B cell (primary cell): ENCODE measurements at regions not wholly inside any gene's neighbourhood (a gene's known extent, or its start where the extent isn't known, plus 50 kb on each side); places are given as distances from the start of the nearest gene placed in this dataset.

ENCODE experiments used
- ATAC-seq: fragments of 200-7000 bp; cut with Tn5 transposase; one replicate; pipeline ENCODE4 v1.10.0; 2021; ENCODE audit warnings: low read depth, mild to moderate bottlenecking, moderate number of reproducible peaks, moderate library complexity
- CTCF ChIA-PET: fragments of 350-600 bp; sonication (Branson Sonifier 250); formaldehyde crosslinking; loops from one replicate; lab custom pipeline; 2021; ENCODE audit warnings: antibody characterized with exemption, inconsistent platforms; lab: Charles Lee
- POLR2A ChIA-PET: fragments of 350-600 bp; sonication (Branson Sonifier 250); formaldehyde crosslinking; loops from one replicate; lab custom pipeline; 2021; ENCODE audit warnings: antibody characterized with exemption; lab: Charles Lee
- DNase-seq: peaks from one replicate; pipeline ENCODE4 v3.0.0; 2013
- H2AFZ ChIP-seq: 2 replicates; pipeline ENCODE4 v1.6.1; 2012; ENCODE audit warnings: mild to moderate bottlenecking, low read depth, low read length; ENCODE audit not compliant: insufficient read depth, poor library complexity, severe bottlenecking
- H3K27ac ChIP-seq, 2 donors: 1 replicate in 1 of 2; 2 replicates in 1 of 2; pipeline ENCODE4 v1.5.1; 2012 to 2013; ENCODE audit warnings: low read length in 2 of 2, mild to moderate bottlenecking in 2 of 2, moderate library complexity in 1 of 2
- H3K27me3 ChIP-seq, 4 experiments: fragments of 200-600 bp in 1 of 4; sonication (generic) in 1 of 4; replicated peaks in 1 of 4; 1 replicate in 2 of 4; 2 replicates in 2 of 4; pipeline versions ENCODE4 v1.6.1 to v1.7.0; 2013 to 2016; ENCODE audit warnings: low read length in 3 of 4, mild to moderate bottlenecking in 2 of 4, mixed read lengths in 1 of 4, moderate library complexity in 1 of 4; ENCODE audit not compliant: insufficient read depth in 4 of 4, control insufficient read depth in 3 of 4; ENCODE audit errors: control extremely low read depth in 1 of 4
- H3K36me3 ChIP-seq, 2 experiments: replicated peaks in 1 of 2; 1 replicate in 1 of 2; 2 replicates in 1 of 2; pipeline versions ENCODE4 v1.6.1 to v1.7.1; 2013; ENCODE audit warnings: low read length in 1 of 2; ENCODE audit not compliant: insufficient read depth in 2 of 2, control insufficient read depth in 1 of 2; ENCODE audit errors: control extremely low read depth in 1 of 2, extremely low read depth in 1 of 2
- H3K4me1 ChIP-seq, 2 donors: fragments of 200-600 bp in 1 of 2; sonication (generic) in 1 of 2; 1 replicate in 1 of 2; 2 replicates in 1 of 2; pipeline versions ENCODE4 v1.5.1 to v1.6.1; 2013 to 2017; ENCODE audit warnings: low read length in 2 of 2; ENCODE audit not compliant: control insufficient read depth in 2 of 2, insufficient read depth in 2 of 2
- H3K4me2 ChIP-seq: replicated peaks from 2 replicates; pipeline ENCODE3; 2012; ENCODE audit warnings: mild to moderate bottlenecking, low read depth, low read length; ENCODE audit not compliant: poor library complexity, severe bottlenecking
- H3K4me3 ChIP-seq, 5 experiments: fragments of 200-600 bp in 1 of 5; sonication (generic) in 1 of 5; 1 replicate in 3 of 5; 2 replicates in 2 of 5; pipeline versions ENCODE4 v1.5.1 to v1.7.0; 2011 to 2016; ENCODE audit warnings: low read length in 4 of 5, mild to moderate bottlenecking in 4 of 5, low read depth in 2 of 5, control low read depth in 1 of 5, moderate library complexity in 1 of 5; ENCODE audit not compliant: insufficient read depth in 1 of 5; ENCODE audit errors: control extremely low read depth in 1 of 5, extremely low read depth in 1 of 5
- H3K79me2 ChIP-seq: fragments of 200-600 bp; sonication (generic); one replicate; pipeline ENCODE4 v1.6.0; 2016; ENCODE audit warnings: low read length; ENCODE audit not compliant: control insufficient read depth, insufficient read depth
- H3K9ac ChIP-seq: fragments of 200-600 bp; sonication (generic); 2 replicates; pipeline ENCODE4 v1.6.1; 2017; ENCODE audit warnings: mild to moderate bottlenecking, low read length, moderate library complexity
- H3K9me3 ChIP-seq, 3 donors: one replicate each; pipeline versions ENCODE4 v1.6.1 to v1.7.1; 2013; ENCODE audit warnings: low read length in 2 of 3; ENCODE audit not compliant: control insufficient read depth in 2 of 3, insufficient read depth in 1 of 3; ENCODE audit errors: control extremely low read depth in 1 of 3
- H4K20me1 ChIP-seq: 2 replicates; pipeline ENCODE4 v1.6.0; 2012; ENCODE audit warnings: mild to moderate bottlenecking, low read length; ENCODE audit not compliant: insufficient read depth, control insufficient read depth, poor library complexity, severe bottlenecking
- H3K27ac Mint-ChIP-seq: one replicate; pipeline ENCODE4 v1.8.0; 2021; ENCODE audit warnings: mixed read lengths
- H3K27me3 Mint-ChIP-seq: one replicate; pipeline ENCODE4 v1.8.0; 2021; ENCODE audit warnings: mixed read lengths
- H3K4me1 Mint-ChIP-seq: one replicate; pipeline ENCODE4 v1.8.0; 2021; ENCODE audit warnings: mixed read lengths
- H3K4me3 Mint-ChIP-seq: one replicate; pipeline ENCODE4 v1.8.0; 2021; ENCODE audit warnings: mixed read lengths
- H3K9me3 Mint-ChIP-seq: one replicate; pipeline ENCODE4 v1.8.0; 2022; ENCODE audit warnings: mixed read lengths; ENCODE audit not compliant: insufficient read depth
- EZH2 ChIP-seq: IDR thresholded peaks from 2 replicates; pipeline ENCODE4 v1.6.1; 2012; ENCODE audit warnings: borderline replicate concordance, low read depth, mild to moderate bottlenecking, moderate library complexity, low read length; ENCODE audit not compliant: insufficient read depth, poor library complexity, severe bottlenecking
- WGBS: methylation state at CpG from one replicate; pipeline ENCODE4 v1.1.5; 2013; ENCODE audit warnings: missing lambda C conversion rate; ENCODE audit not compliant: insufficient coverage; 5-methylcytosine and 5-hydroxymethylcytosine counted together
- intact Hi-C: fragments of 100-400 bp; cut with micrococcal nuclease; formaldehyde crosslinking; loops from one replicate; pipeline ENCODE4 v1.10.0; 2022
- TF ChIP-seq, protein P1 (sequence below): fragments of 200-600 bp; IDR thresholded peaks from one replicate; pipeline ENCODE4 v1.8.0; 2022; ENCODE audit warnings: antibody characterized with exemption, mild to moderate bottlenecking

DNA sequence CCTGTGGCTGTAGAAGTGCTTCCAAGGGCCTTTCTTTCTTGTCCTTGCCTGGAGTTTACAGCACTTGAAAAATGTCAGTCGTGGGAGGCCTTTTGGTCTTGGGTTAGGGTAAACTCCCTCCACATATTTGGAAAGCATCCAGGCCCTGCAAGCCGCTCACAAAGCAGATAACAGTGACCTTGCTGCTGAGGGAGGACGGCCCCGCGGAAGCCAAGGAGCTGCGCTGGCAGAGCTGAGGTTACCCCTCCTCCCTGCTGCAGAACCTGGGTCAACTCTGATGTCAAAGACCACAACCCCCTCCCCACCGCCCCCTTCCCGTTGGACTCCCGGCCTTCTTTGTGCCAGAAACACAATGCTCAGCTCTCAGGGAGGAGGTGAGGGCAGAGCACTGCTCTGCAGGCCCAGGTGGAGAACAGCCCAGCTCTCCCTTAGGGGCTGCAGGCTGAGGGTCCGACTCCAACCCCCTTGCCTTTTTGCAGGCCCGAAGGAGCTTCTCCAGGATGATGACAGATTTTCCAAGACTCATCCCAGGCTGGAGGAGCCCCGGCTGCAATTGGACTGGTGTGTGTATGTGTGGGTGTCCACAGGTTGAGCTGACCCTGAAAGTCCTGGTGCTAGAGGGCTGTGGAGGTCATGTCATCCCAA is 957.6 kb upstream of the ZNF722 start:
- ATAC-seq, result no peak
- H3K9ac ChIP-seq, result no peak overlapping the region
- H3K79me2 ChIP-seq, result no peaks in the 10 kb centered on the region
- no peaks in the 10 kb centered on the region for H3K27me3 ChIP-seq
- no peak overlapping the region for H3K4me3 ChIP-seq
- Mint-ChIP-seq H3K9me3 (peaks cover 2% of the 10 kb centered on the region), H3K4me1 (no peaks in the 10 kb centered on the region), H3K27ac (no peak overlapping the region), H3K4me3 (no peak overlapping the region), H3K27me3 (no peaks in the 10 kb centered on the region)
- H3K27ac ChIP-seq, result no peak overlapping the region
- POLR2A ChIA-PET, result no interaction called here
- H3K4me1 ChIP-seq, result no peaks in the 10 kb centered on the region
- TF ChIP-seq, protein P1, sequence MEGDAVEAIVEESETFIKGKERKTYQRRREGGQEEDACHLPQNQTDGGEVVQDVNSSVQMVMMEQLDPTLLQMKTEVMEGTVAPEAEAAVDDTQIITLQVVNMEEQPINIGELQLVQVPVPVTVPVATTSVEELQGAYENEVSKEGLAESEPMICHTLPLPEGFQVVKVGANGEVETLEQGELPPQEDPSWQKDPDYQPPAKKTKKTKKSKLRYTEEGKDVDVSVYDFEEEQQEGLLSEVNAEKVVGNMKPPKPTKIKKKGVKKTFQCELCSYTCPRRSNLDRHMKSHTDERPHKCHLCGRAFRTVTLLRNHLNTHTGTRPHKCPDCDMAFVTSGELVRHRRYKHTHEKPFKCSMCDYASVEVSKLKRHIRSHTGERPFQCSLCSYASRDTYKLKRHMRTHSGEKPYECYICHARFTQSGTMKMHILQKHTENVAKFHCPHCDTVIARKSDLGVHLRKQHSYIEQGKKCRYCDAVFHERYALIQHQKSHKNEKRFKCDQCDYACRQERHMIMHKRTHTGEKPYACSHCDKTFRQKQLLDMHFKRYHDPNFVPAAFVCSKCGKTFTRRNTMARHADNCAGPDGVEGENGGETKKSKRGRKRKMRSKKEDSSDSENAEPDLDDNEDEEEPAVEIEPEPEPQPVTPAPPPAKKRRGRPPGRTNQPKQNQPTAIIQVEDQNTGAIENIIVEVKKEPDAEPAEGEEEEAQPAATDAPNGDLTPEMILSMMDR, result no peak
- no peak for TF ChIP-seq EZH2
- H2AFZ ChIP-seq, result no peak overlapping the region
- intact Hi-C loops, result no loop called here
- no peak overlapping the region for H3K4me2 ChIP-seq
- H4K20me1 ChIP-seq, result no peaks in the 10 kb centered on the region
- CTCF ChIA-PET, result no interaction called here
- H3K36me3 ChIP-seq, result no peaks in the 10 kb centered on the region
- no peak for DNase-seq
- H3K9me3 ChIP-seq, result peaks cover 0 to 72% (median 0%) of the 10 kb centered on the region in 3 donors
- 93% methylated on average over 8 of the region's 12 CpGs for WGBS

DNA sequence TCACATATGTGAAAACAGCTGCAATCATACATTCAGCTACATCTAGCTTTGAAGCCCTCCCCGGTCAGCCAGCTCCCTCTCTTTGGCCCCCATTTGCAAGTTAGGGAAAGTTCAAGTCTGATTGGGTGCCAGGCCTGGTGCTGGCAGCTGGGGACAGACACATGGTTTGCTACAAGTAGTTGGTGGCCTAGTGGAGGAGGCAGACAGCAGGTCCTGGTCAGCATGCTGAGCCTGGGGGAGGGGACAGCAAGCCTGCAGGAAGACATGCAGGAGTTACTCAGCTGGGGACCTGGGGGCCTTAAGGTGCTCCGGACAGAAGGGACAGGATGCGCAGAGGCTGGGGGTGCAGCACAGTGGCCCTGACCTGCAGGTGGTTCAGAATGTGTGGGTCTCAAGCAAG is 956.9 kb upstream of the ZNF722 start:
- Histone ChIP-seq H3K27ac (no peak overlapping the region), H3K9me3 (peaks cover 0 to 76% (median 0%) of the 10 kb centered on the region in 3 donors), H3K79me2 (no peaks in the 10 kb centered on the region), H3K27me3 (no peaks in the 10 kb centered on the region), H2AFZ (no peak overlapping the region), H4K20me1 (no peaks in the 10 kb centered on the region), H3K4me1 (no peaks in the 10 kb centered on the region), H3K4me2 (no peak overlapping the region), H3K9ac (no peak overlapping the region), H3K36me3 (no peaks in the 10 kb centered on the region), H3K4me3 (no peak overlapping the region)
- DNase-seq (no peak), ATAC-seq (no peak)
- no peak overlapping the region for H3K4me3 Mint-ChIP-seq
- H3K4me1 Mint-ChIP-seq, result no peaks in the 10 kb centered on the region
- 96% methylated on average over 3 of the region's 3 CpGs for WGBS
- no peak overlapping the region for H3K27ac Mint-ChIP-seq
- ChIA-PET POLR2A (no interaction called here), CTCF (no interaction called here)
- no peak for TF ChIP-seq EZH2
- TF ChIP-seq, protein P1, result no peak
- intact Hi-C loops, result no loop called here
- peaks cover 2% of the 10 kb centered on the region for H3K9me3 Mint-ChIP-seq
- H3K27me3 Mint-ChIP-seq, result no peaks in the 10 kb centered on the region
